Choroid plexus epithelial cell (primary cell): ENCODE measurements at regions not wholly inside any gene's neighbourhood (a gene's known extent, or its start where the extent isn't known, plus 50 kb on each side); places are given as distances from the start of the nearest gene placed in this dataset.
A peak's percentile ranks its signal among the peaks of the same experiment; 100 is the strongest.

Source experiments
- DNase-seq: peaks from one replicate; pipeline ENCODE4 v3.0.0-alpha.2; 2010; ENCODE audit warnings: low read depth
- H3K4me3 ChIP-seq: 2 replicates; pipeline ENCODE4 v1.5.1; 2011; ENCODE audit warnings: low read depth, mild to moderate bottlenecking, control low read depth, low read length, moderate library complexity
- TF ChIP-seq, protein P1 (sequence below): conservative IDR thresholded peaks from 2 replicates; pipeline ENCODE4 v1.5.1; 2011; ENCODE audit warnings: low read depth, mild to moderate bottlenecking, control low read depth, inconsistent platforms, low read length, moderate library complexity

DNA sequence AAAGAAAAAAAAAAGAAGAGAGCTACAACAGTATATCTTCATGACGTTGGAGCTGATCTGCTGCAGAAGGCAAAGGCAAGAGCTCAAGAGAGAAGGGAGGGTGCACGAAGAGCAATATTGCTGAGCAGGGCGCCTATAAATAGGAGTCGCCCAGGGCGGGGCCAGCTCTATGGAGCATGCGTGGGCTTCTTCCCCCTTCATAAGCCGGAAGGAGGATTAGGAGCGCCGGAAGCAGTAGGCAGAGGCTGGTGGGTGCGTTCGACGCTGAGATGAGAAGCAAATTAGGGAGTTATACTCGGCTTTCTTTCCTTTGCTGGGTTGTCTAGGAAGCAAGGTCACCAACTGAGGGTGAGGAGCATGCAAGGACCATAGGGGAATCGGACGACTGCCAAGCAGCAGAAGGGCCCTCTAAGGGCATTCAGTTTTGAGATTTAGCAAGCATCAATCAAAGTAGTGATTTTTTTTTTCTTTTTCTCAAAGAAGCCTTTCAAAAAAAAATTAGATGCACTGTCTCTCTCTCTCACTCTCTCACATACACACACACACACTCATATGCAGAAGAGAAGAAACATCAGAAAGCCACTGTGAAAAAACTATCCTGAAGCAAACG is 496.7 kb downstream of the ENC1 start:
- no peak for DNase-seq
- TF ChIP-seq, protein P1, sequence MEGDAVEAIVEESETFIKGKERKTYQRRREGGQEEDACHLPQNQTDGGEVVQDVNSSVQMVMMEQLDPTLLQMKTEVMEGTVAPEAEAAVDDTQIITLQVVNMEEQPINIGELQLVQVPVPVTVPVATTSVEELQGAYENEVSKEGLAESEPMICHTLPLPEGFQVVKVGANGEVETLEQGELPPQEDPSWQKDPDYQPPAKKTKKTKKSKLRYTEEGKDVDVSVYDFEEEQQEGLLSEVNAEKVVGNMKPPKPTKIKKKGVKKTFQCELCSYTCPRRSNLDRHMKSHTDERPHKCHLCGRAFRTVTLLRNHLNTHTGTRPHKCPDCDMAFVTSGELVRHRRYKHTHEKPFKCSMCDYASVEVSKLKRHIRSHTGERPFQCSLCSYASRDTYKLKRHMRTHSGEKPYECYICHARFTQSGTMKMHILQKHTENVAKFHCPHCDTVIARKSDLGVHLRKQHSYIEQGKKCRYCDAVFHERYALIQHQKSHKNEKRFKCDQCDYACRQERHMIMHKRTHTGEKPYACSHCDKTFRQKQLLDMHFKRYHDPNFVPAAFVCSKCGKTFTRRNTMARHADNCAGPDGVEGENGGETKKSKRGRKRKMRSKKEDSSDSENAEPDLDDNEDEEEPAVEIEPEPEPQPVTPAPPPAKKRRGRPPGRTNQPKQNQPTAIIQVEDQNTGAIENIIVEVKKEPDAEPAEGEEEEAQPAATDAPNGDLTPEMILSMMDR: no peak

GRCh38 chr5:74143151-74143550 is 497.4 kb downstream of the ENC1 start:
- no peak overlapping the region for H3K4me3 ChIP-seq
- TF ChIP-seq, protein P1: no peak
- no peak for DNase-seq

More for the DNA sequence above, 496.7 kb downstream of the ENC1 start:
- no peak overlapping the region for H3K4me3 ChIP-seq

DNA sequence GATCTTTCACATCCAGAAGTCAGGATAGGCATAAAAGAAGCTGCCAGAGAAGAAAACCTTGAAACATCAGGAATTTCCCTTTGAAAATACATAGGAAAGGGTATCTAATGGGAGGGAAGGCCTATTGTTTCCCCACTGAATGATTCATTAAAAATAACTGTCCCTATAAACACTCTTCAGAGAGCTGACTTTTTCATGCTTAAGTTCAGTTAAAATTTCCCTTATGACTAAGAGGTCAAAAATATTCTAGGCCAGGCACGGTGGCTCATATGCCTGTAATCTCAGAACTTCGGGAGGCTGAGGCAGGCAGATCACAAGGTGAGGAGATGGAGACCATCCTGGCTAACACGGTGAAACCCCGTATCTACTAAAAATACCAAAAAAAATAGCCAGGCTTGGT is 499.5 kb downstream of the ENC1 start:
- no peak overlapping the region for H3K4me3 ChIP-seq
- TF ChIP-seq, protein P1: no peak
- peak; percentile 36 for DNase-seq

GRCh38 chr5:74140409-74140808 is 500.1 kb downstream of the ENC1 start:
- no peak for DNase-seq
- no peak overlapping the region for H3K4me3 ChIP-seq
- TF ChIP-seq, protein P1: no peak

DNA sequence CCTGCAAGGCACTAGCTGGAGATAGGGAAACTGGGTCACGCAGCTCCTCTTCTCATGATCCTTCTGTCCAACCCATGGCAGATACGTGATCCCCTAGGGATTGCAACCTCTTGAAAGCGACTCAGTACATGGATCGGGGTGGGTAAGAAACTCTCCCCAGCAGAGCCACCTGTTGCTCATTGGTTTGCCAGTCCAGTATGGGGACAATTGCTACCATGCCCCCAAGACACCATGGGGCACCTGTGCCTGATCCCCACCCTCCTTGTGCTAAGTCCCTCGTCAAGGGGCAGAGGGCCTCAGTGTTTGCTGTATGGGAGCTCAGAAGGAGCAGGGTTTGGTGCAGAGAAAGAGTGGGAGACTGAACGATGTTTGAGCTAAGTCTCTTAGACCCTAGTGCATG is 500.9 kb downstream of the ENC1 start:
- TF ChIP-seq, protein P1: no peak
- DNase-seq: no peak
- H3K4me3 ChIP-seq: no peak overlapping the region

DNA sequence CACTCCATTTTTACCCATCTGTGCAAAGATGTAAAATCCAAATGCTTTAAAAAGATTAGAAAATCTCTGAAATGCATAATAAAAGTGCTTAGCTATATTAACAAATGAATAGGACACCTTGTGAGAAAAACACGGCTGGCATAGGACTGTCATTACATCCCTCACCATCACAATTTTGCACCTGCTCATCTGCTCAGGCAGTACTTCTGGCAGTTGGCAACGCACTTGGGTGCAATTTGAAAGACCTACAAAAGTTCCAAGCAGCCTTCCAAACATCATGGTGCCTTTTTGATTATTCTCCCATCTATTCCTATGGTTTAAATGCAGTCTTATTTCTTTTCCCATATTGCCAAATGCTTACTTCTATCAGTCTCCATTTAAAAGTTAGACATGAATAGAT is 501.8 kb downstream of the ENC1 start:
- DNase-seq: no peak
- H3K4me3 ChIP-seq: no peak overlapping the region
- TF ChIP-seq, protein P1: no peak

GRCh38 chr5:74136276-74136825 is 504.2 kb downstream of the ENC1 start:
- DNase-seq: no peak
- TF ChIP-seq, protein P1: no peak
- no peak overlapping the region for H3K4me3 ChIP-seq
